Cerebellar nuclear complex (tissue), 1 donor: ENCODE measurements at regions not wholly inside any gene's neighbourhood (a gene's known extent, or its start where the extent isn't known, plus 50 kb on each side); places are given as distances from the start of the nearest gene placed in this dataset.

Experiments used
- DNase-seq, 2 experiments: peaks; one replicate each; lab custom pipeline; 2025; lab: John Stamatoyannopoulos, UW

- no peak for DNase-seq
Measured at GRCh38 chr6:22883061-22883717, 313.8 kb downstream of the HDGFL1 start.

GRCh38 chr6:22884456-22884855 lies 315.1 kb downstream of the HDGFL1 start:
- DNase-seq: no peak

GRCh38 chr6:22886650-22887581 lies 317.6 kb downstream of the HDGFL1 start:
- DNase-seq: no peak

- DNase-seq: no peak
Measured at GRCh38 chr6:22888163-22888752, 318.9 kb downstream of the HDGFL1 start.

- DNase-seq: no peak
Measured at GRCh38 chr6:22891934-22892333, 322.6 kb downstream of the HDGFL1 start.

GRCh38 chr6:22892452-22892851 lies 323.1 kb downstream of the HDGFL1 start:
- no peak for DNase-seq

GRCh38 chr6:22896696-22897095 lies 327.3 kb downstream of the HDGFL1 start:
- DNase-seq: no peak

- no peak for DNase-seq
Measured at GRCh38 chr6:22899426-22899825, 330.1 kb downstream of the HDGFL1 start.

GRCh38 chr6:22903826-22904225 lies 334.5 kb downstream of the HDGFL1 start:
- no peak for DNase-seq

- no peak for DNase-seq
Measured at GRCh38 chr6:22904431-22904830, 335.1 kb downstream of the HDGFL1 start.

GRCh38 chr6:22906091-22906549 lies 336.8 kb downstream of the HDGFL1 start:
- no peak for DNase-seq

- no peak for DNase-seq
Measured at GRCh38 chr6:22907085-22907484, 337.7 kb downstream of the HDGFL1 start.

- DNase-seq: no peak
Measured at GRCh38 chr6:22910370-22910769, 341.0 kb downstream of the HDGFL1 start.

- no peak for DNase-seq
Measured at GRCh38 chr6:22913612-22914011, 344.2 kb downstream of the HDGFL1 start.

GRCh38 chr6:22917344-22917743 lies 348.0 kb downstream of the HDGFL1 start:
- no peak for DNase-seq

GRCh38 chr6:22921828-22922227 lies 352.5 kb downstream of the HDGFL1 start:
- no peak for DNase-seq

GRCh38 chr6:22925304-22925835 lies 356.0 kb downstream of the HDGFL1 start:
- no peak for DNase-seq

GRCh38 chr6:22925920-22926789 lies 356.8 kb downstream of the HDGFL1 start:
- no peak for DNase-seq

- DNase-seq: no peak
Measured at GRCh38 chr6:22926790-22927354, 357.5 kb downstream of the HDGFL1 start.

GRCh38 chr6:22928775-22929174 lies 359.4 kb downstream of the HDGFL1 start:
- no peak for DNase-seq

- DNase-seq: no peak
Measured at GRCh38 chr6:22929311-22929985, 360.1 kb downstream of the HDGFL1 start.
